Calu3 (cell line): ENCODE measurements at regions not wholly inside any gene's neighbourhood (a gene's known extent, or its start where the extent isn't known, plus 50 kb on each side); places are given as distances from the start of the nearest gene placed in this dataset.

Experiments
- BruUV-seq: library from RNA; stranded (reverse); fragments of 400-500 nt; replicated peaks from 2 replicates; lab custom pipeline; 2021; lab: Mats Ljungman, UMichigan
- CTCF ChIA-PET: fragments of 300-600 bp; sonication (Branson Sonifier 250); formaldehyde crosslinking; loops from one replicate; lab custom pipeline; 2022; ENCODE audit warnings: antibody characterized with exemption; lab: Charles Lee
- DNase-seq: peaks from one replicate; pipeline ENCODE4 v3.0.0; 2022
- H3K27ac Mint-ChIP-seq: one replicate; pipeline ENCODE4 v1.8.0; 2022; ENCODE audit warnings: mixed read lengths; ENCODE audit not compliant: unreplicated experiment
- H3K27me3 Mint-ChIP-seq: one replicate; pipeline ENCODE4 v1.8.0; 2022; ENCODE audit warnings: mixed read lengths; ENCODE audit not compliant: unreplicated experiment
- H3K36me3 Mint-ChIP-seq: one replicate; pipeline ENCODE4 v1.8.0; 2022; ENCODE audit warnings: mild to moderate bottlenecking, moderate library complexity, mixed read lengths; ENCODE audit not compliant: insufficient read depth, unreplicated experiment
- H3K4me1 Mint-ChIP-seq: one replicate; pipeline ENCODE4 v1.8.0; 2022; ENCODE audit warnings: mild to moderate bottlenecking, low read depth, mixed read lengths; ENCODE audit not compliant: unreplicated experiment
- H3K4me3 Mint-ChIP-seq: one replicate; pipeline ENCODE4 v1.8.0; 2022; ENCODE audit warnings: mild to moderate bottlenecking, low read depth, moderate library complexity, mixed read lengths; ENCODE audit not compliant: unreplicated experiment
- H3K9me3 Mint-ChIP-seq: one replicate; pipeline ENCODE4 v1.8.0; 2022; ENCODE audit warnings: low read depth, mixed read lengths; ENCODE audit not compliant: unreplicated experiment
- intact Hi-C: fragments of 100-400 bp; cut with micrococcal nuclease; formaldehyde crosslinking; loops from one replicate; pipeline ENCODE4 v1.10.0; 2022; ENCODE audit not compliant: unreplicated experiment
- TF ChIP-seq, protein P1 (sequence below): fragments of 200-600 bp; IDR thresholded peaks from one replicate; pipeline ENCODE4 v1.8.0; 2022; ENCODE audit warnings: antibody characterized with exemption; ENCODE audit not compliant: unreplicated experiment

DNA sequence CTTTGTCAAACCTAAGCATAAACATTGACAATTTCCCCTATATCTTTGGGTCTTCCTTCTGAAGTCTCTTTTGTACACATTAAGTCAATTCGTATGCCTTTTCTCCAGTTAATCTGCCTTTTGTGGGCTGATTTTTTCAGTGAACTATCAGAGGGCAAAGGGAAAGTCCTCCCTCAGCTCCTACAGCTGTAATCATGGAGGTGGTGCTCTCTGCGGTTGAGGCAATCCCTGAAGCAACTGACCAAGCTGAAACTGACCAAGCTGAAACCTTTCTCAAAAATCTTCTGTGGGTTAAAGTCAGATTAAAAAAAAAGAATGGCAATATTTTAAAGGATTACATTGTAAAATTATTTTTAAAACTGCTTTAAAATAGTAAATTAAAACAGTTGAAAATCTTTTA is 105.8 kb upstream of the DNAJC10 start:
- no peak for DNase-seq
- Mint-ChIP-seq H3K36me3 (no peaks in the 10 kb centered on the region), H3K27ac (no peak overlapping the region), H3K4me3 (no peak overlapping the region), H3K9me3 (no peaks in the 10 kb centered on the region), H3K27me3 (no peaks in the 10 kb centered on the region), H3K4me1 (no peaks in the 10 kb centered on the region)
- no TSS peak for BruUV-seq
- TF ChIP-seq, protein P1, sequence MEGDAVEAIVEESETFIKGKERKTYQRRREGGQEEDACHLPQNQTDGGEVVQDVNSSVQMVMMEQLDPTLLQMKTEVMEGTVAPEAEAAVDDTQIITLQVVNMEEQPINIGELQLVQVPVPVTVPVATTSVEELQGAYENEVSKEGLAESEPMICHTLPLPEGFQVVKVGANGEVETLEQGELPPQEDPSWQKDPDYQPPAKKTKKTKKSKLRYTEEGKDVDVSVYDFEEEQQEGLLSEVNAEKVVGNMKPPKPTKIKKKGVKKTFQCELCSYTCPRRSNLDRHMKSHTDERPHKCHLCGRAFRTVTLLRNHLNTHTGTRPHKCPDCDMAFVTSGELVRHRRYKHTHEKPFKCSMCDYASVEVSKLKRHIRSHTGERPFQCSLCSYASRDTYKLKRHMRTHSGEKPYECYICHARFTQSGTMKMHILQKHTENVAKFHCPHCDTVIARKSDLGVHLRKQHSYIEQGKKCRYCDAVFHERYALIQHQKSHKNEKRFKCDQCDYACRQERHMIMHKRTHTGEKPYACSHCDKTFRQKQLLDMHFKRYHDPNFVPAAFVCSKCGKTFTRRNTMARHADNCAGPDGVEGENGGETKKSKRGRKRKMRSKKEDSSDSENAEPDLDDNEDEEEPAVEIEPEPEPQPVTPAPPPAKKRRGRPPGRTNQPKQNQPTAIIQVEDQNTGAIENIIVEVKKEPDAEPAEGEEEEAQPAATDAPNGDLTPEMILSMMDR: no peak
- intact Hi-C loops: no loop called here
- CTCF ChIA-PET: no interaction called here

DNA sequence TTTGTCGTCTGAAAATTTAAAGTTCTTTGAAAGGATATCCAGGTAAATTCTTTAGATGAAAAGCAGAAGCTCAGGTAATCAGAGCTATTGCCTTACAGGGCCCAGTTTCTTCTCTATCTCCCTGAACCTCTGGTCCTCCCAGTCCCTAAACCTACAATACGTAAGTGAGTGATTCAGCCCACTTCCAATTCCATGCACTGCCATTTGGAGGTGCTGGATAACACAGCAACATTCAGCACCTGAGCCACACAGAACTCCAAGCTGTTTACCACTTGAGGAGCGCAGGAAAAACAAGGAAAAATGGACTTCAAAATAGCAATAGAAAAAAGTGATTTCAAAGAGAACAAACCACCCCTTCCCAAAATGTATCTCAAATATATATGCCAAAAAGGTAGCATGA is 105.0 kb upstream of the DNAJC10 start:
- no peaks in the 10 kb centered on the region for H3K4me1 Mint-ChIP-seq
- TF ChIP-seq, protein P1: no peak
- no peak overlapping the region for H3K4me3 Mint-ChIP-seq
- CTCF ChIA-PET: no interaction called here
- intact Hi-C loops: no loop called here
- DNase-seq: no peak
- no peak overlapping the region for H3K27ac Mint-ChIP-seq
- no peaks in the 10 kb centered on the region for H3K36me3 Mint-ChIP-seq
- BruUV-seq: no TSS peak
- H3K9me3 Mint-ChIP-seq: no peaks in the 10 kb centered on the region
- no peaks in the 10 kb centered on the region for H3K27me3 Mint-ChIP-seq

GRCh38 chr2:182615036-182615435 is 101.0 kb upstream of the DNAJC10 start:
- BruUV-seq: no TSS peak
- no peaks in the 10 kb centered on the region for H3K9me3 Mint-ChIP-seq
- no peak for DNase-seq
- CTCF ChIA-PET: no interaction called here
- no peaks in the 10 kb centered on the region for H3K27me3 Mint-ChIP-seq
- intact Hi-C loops: no loop called here
- TF ChIP-seq, protein P1: no peak
- H3K36me3 Mint-ChIP-seq: no peaks in the 10 kb centered on the region
- H3K4me3 Mint-ChIP-seq: no peak overlapping the region
- H3K27ac Mint-ChIP-seq: no peak overlapping the region
- H3K4me1 Mint-ChIP-seq: no peaks in the 10 kb centered on the region

GRCh38 chr2:182616471-182617393 is 99.3 kb upstream of the DNAJC10 start:
- no peak for DNase-seq
- Mint-ChIP-seq H3K4me3 (no peak overlapping the region), H3K9me3 (no peaks in the 10 kb centered on the region), H3K27ac (no peak overlapping the region), H3K4me1 (no peaks in the 10 kb centered on the region), H3K36me3 (no peaks in the 10 kb centered on the region), H3K27me3 (no peaks in the 10 kb centered on the region)
- no TSS peak for BruUV-seq
- intact Hi-C loops: no loop called here
- TF ChIP-seq, protein P1: no peak
- CTCF ChIA-PET: no interaction called here
